HEK293T (cell line): ENCODE measurements at regions not wholly inside any gene's neighbourhood (a gene's known extent, or its start where the extent isn't known, plus 50 kb on each side); places are given as distances from the start of the nearest gene placed in this dataset.
"Not testable (repeated sequence)": the region's sequence is repeated elsewhere in the genome, so short reads cannot be mapped to it uniquely, and the experiment has no call there.

Source experiments
- ARNT ChIP-seq: fragments of 450-650 bp; IDR thresholded peaks from 2 replicates; pipeline ENCODE4 v1.6.1; 2017; ENCODE audit warnings: mild to moderate bottlenecking
- BHLHE40 ChIP-seq: fragments of 450-650 bp; IDR thresholded peaks from 2 replicates; pipeline ENCODE4 v1.6.1; 2016; ENCODE audit warnings: mild to moderate bottlenecking, moderate library complexity, borderline replicate concordance
- ELF4 ChIP-seq: fragments of 450-650 bp; IDR thresholded peaks from 2 replicates; pipeline ENCODE4 v1.6.1; 2017; ENCODE audit warnings: antibody characterized with exemption
- FOXA1 ChIP-seq: fragments of 450-650 bp; IDR thresholded peaks from 2 replicates; pipeline ENCODE4 v1.6.1; 2016; ENCODE audit warnings: mild to moderate bottlenecking
- FOXK2 ChIP-seq: fragments of 450-650 bp; IDR thresholded peaks from 2 replicates; pipeline ENCODE4 v1.6.1; 2016; ENCODE audit warnings: mild to moderate bottlenecking
- HDGF ChIP-seq: fragments of 450-650 bp; IDR thresholded peaks from 2 replicates; pipeline ENCODE4 v1.6.1; 2017; ENCODE audit warnings: antibody characterized with exemption, borderline replicate concordance
- L3MBTL2 ChIP-seq: fragments of 450-650 bp; conservative IDR thresholded peaks from 2 replicates; pipeline ENCODE4 v1.6.1; 2016; ENCODE audit warnings: mild to moderate bottlenecking
- LEF1 ChIP-seq: fragments of 450-650 bp; IDR thresholded peaks from 2 replicates; pipeline ENCODE4 v1.6.1; 2017; ENCODE audit warnings: mild to moderate bottlenecking, borderline replicate concordance
- PKNOX1 ChIP-seq: fragments of 450-650 bp; IDR thresholded peaks from 2 replicates; pipeline ENCODE4 v1.6.1; 2016
- SP1 ChIP-seq: fragments of 450-650 bp; IDR thresholded peaks from 2 replicates; pipeline ENCODE4 v1.6.1; 2017
- SUZ12 ChIP-seq: fragments of 450-650 bp; IDR thresholded peaks from 2 replicates; pipeline ENCODE4 v1.6.1; 2016; ENCODE audit warnings: mild to moderate bottlenecking
- TARDBP ChIP-seq: fragments of 450-650 bp; IDR thresholded peaks from 2 replicates; pipeline ENCODE4 v1.6.1; 2016
- ZNF384 ChIP-seq: fragments of 450-650 bp; IDR thresholded peaks from 2 replicates; pipeline ENCODE4 v1.6.1; 2016

- TF ChIP-seq ARNT, ELF4, FOXK2, SUZ12, SP1, HDGF, BHLHE40, TARDBP, FOXA1, ZNF384, PKNOX1, LEF1, L3MBTL2: not testable (repeated sequence)
Measured at GRCh38 chr6:1212138-1212537, 99.8 kb upstream of the FOXQ1 start.
